ENCODE measurements at regions not wholly inside any gene's neighbourhood (a gene's known extent, or its start where the extent isn't known, plus 50 kb on each side); places are given as distances from the start of the nearest gene placed in this dataset.

DNA sequence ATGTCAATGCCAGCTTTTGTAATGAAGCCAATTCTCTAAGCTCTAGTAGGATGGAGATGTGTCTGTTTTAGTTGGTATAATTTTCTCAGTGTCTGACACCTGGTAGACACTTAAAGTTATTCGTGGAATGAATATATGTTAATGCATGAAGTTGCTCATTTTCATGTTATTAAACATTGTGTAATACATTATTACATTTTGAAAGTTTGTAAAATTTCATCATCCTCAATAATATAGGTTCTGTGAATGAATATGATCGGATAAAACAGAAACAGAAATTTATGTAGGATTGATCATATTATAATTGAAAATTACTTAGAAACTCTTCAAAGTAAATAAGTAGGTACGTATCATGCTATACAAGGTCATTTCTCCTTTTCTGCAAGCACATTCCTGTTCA is 625.3 kb downstream of the PLA2G4A start:
- Histone ChIP-seq H3K27me3 (replicated peaks; ENCODE audit: insufficient read depth, low read length) (no peaks in the 10 kb centered on the region), H3F3A (ENCODE audit: insufficient read depth, low read length) (no peaks in the 10 kb centered on the region), H3K9ac (ENCODE audit: low read length) (no peak overlapping the region), H4K20me1 (ENCODE audit: insufficient read depth, low read length) (no peaks in the 10 kb centered on the region), H3K9me3 (replicated peaks; ENCODE audit: insufficient read depth, low read length) (no peaks in the 10 kb centered on the region), H3K27ac (ENCODE audit: low read length) (no peak overlapping the region), H3K4me2 (ENCODE audit: low read depth, low read length) (no peak overlapping the region), H3K4me3 (ENCODE audit: low read length) (no peak overlapping the region), H3K4me1 (ENCODE audit: low read length) (no peaks in the 10 kb centered on the region), H3K36me3 (replicated peaks; ENCODE audit: insufficient read depth, low read length) (no peaks in the 10 kb centered on the region), H3K79me2 (ENCODE audit: low read length) (no peaks in the 10 kb centered on the region), H3K9me2 (replicated peaks; ENCODE audit: insufficient read depth, low read length) (no peaks in the 10 kb centered on the region), H2AFZ (ENCODE audit: low read length) (no peak overlapping the region)
- TF ChIP-seq EZH2phosphoT487 (IDR thresholded peaks at IDR 0.05; ENCODE audit: low read length) (no peak), EZH2 (optimal IDR thresholded peaks at IDR 0.05; ENCODE audit: low read depth, low read length) (no peak)
- TF ChIP-seq, protein P1, sequence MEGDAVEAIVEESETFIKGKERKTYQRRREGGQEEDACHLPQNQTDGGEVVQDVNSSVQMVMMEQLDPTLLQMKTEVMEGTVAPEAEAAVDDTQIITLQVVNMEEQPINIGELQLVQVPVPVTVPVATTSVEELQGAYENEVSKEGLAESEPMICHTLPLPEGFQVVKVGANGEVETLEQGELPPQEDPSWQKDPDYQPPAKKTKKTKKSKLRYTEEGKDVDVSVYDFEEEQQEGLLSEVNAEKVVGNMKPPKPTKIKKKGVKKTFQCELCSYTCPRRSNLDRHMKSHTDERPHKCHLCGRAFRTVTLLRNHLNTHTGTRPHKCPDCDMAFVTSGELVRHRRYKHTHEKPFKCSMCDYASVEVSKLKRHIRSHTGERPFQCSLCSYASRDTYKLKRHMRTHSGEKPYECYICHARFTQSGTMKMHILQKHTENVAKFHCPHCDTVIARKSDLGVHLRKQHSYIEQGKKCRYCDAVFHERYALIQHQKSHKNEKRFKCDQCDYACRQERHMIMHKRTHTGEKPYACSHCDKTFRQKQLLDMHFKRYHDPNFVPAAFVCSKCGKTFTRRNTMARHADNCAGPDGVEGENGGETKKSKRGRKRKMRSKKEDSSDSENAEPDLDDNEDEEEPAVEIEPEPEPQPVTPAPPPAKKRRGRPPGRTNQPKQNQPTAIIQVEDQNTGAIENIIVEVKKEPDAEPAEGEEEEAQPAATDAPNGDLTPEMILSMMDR (IDR thresholded peaks at IDR 0.05; ENCODE audit: low read length) = no peak
- no peak for DNase-seq

DNA sequence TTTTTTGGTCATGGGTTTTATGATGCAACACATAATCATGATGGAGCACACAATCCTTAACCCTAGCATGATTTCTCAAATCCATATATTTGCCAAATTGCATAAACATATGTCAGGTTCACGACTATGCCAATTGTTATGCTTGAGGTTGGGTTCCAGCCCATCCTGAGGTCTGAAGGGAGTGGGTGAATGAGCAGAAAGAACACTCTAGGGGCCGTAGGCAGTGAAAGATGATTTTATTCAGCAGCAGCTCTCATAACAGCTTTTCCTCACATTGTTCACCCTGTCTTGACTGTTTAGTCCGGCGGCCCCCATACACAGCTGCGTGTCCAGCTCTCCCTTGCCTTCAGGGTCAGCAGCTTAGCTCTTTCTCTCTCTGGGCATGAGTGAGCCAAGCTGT is 627.7 kb downstream of the PLA2G4A start:
- Histone ChIP-seq H3K4me2 (ENCODE audit: low read depth, low read length) (no peak overlapping the region), H2AFZ (ENCODE audit: low read length) (no peak overlapping the region), H3K9me3 (replicated peaks; ENCODE audit: insufficient read depth, low read length) (no peaks in the 10 kb centered on the region), H3K4me3 (ENCODE audit: low read length) (no peak overlapping the region), H3K9ac (ENCODE audit: low read length) (no peak overlapping the region), H3K4me1 (ENCODE audit: low read length) (no peaks in the 10 kb centered on the region), H3K9me2 (replicated peaks; ENCODE audit: insufficient read depth, low read length) (no peaks in the 10 kb centered on the region), H3K79me2 (ENCODE audit: low read length) (no peaks in the 10 kb centered on the region), H3K27ac (ENCODE audit: low read length) (no peak overlapping the region), H4K20me1 (ENCODE audit: insufficient read depth, low read length) (no peaks in the 10 kb centered on the region), H3F3A (ENCODE audit: insufficient read depth, low read length) (no peaks in the 10 kb centered on the region), H3K36me3 (replicated peaks; ENCODE audit: insufficient read depth, low read length) (no peaks in the 10 kb centered on the region), H3K27me3 (replicated peaks; ENCODE audit: insufficient read depth, low read length) (no peaks in the 10 kb centered on the region)
- no peak for TF ChIP-seq EZH2phosphoT487 (IDR thresholded peaks at IDR 0.05; ENCODE audit: low read length)
- TF ChIP-seq, protein P1 (IDR thresholded peaks at IDR 0.05; ENCODE audit: low read length) = no peak
- no peak for TF ChIP-seq EZH2 (optimal IDR thresholded peaks at IDR 0.05; ENCODE audit: low read depth, low read length)
- DNase-seq = no peak

GRCh38 chr1:187460093-187460492 is 631.3 kb downstream of the PLA2G4A start:
- Histone ChIP-seq H3K9me2 (replicated peaks; ENCODE audit: insufficient read depth, low read length) (no peaks in the 10 kb centered on the region), H3K27ac (ENCODE audit: low read length) (no peak overlapping the region), H3K4me3 (ENCODE audit: low read length) (no peak overlapping the region), H3K4me2 (ENCODE audit: low read depth, low read length) (no peak overlapping the region), H4K20me1 (ENCODE audit: insufficient read depth, low read length) (no peaks in the 10 kb centered on the region), H2AFZ (ENCODE audit: low read length) (no peak overlapping the region), H3K79me2 (ENCODE audit: low read length) (no peaks in the 10 kb centered on the region), H3K27me3 (replicated peaks; ENCODE audit: insufficient read depth, low read length) (no peaks in the 10 kb centered on the region), H3K4me1 (ENCODE audit: low read length) (no peaks in the 10 kb centered on the region), H3F3A (ENCODE audit: insufficient read depth, low read length) (no peaks in the 10 kb centered on the region), H3K9ac (ENCODE audit: low read length) (no peak overlapping the region), H3K36me3 (replicated peaks; ENCODE audit: insufficient read depth, low read length) (no peaks in the 10 kb centered on the region), H3K9me3 (replicated peaks; ENCODE audit: insufficient read depth, low read length) (no peaks in the 10 kb centered on the region)
- no peak for DNase-seq
- TF ChIP-seq EZH2 (optimal IDR thresholded peaks at IDR 0.05; ENCODE audit: low read depth, low read length) = no peak
- TF ChIP-seq EZH2phosphoT487 (IDR thresholded peaks at IDR 0.05; ENCODE audit: low read length) = no peak
- TF ChIP-seq, protein P1 (IDR thresholded peaks at IDR 0.05; ENCODE audit: low read length) = no peak

Measured in MM.1S (cell line).